Hepatocyte (in vitro differentiated cells): ENCODE measurements at regions not wholly inside any gene's neighbourhood (a gene's known extent, or its start where the extent isn't known, plus 50 kb on each side); places are given as distances from the start of the nearest gene placed in this dataset.

Experiments
- EZH2phosphoT487 ChIP-seq: fragments of 200-600 bp; sonication (generic); IDR thresholded peaks from one replicate; pipeline ENCODE4 v1.6.1; 2018; ENCODE audit warnings: antibody characterized with exemption, mild to moderate bottlenecking, low read depth, moderate library complexity; ENCODE audit not compliant: unreplicated experiment, severe bottlenecking
- TF ChIP-seq, protein P1 (sequence below): fragments of 200-600 bp; sonication (generic); IDR thresholded peaks from 2 replicates; pipeline ENCODE4 v1.5.1; 2016; ENCODE audit warnings: antibody characterized with exemption, mild to moderate bottlenecking; ENCODE audit not compliant: poor library complexity

DNA sequence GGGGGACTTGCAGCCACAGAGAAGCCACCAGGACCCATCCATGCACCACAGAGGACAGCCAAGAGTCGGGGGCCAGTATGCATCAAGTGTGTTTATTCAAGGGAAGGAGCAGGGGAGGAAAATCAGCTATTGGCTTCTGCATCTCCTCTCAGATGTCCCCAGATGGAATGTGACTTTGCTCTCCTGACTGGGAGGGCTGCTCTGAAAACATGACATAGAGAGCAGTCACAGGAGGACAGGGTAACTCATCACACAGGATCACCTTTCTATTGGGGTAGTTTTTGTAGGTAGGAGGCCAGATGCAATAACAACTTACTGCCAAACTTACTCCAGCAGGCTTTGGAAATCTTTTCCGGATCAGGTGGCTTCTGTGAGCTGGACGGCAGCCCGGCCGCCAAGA is 121.0 kb upstream of the OPCML start:
- TF ChIP-seq, protein P1, sequence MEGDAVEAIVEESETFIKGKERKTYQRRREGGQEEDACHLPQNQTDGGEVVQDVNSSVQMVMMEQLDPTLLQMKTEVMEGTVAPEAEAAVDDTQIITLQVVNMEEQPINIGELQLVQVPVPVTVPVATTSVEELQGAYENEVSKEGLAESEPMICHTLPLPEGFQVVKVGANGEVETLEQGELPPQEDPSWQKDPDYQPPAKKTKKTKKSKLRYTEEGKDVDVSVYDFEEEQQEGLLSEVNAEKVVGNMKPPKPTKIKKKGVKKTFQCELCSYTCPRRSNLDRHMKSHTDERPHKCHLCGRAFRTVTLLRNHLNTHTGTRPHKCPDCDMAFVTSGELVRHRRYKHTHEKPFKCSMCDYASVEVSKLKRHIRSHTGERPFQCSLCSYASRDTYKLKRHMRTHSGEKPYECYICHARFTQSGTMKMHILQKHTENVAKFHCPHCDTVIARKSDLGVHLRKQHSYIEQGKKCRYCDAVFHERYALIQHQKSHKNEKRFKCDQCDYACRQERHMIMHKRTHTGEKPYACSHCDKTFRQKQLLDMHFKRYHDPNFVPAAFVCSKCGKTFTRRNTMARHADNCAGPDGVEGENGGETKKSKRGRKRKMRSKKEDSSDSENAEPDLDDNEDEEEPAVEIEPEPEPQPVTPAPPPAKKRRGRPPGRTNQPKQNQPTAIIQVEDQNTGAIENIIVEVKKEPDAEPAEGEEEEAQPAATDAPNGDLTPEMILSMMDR: no peak
- no peak for TF ChIP-seq EZH2phosphoT487
